ENCODE measurements at regions not wholly inside any gene's neighbourhood (a gene's known extent, or its start where the extent isn't known, plus 50 kb on each side); places are given as distances from the start of the nearest gene placed in this dataset.

- H3K27me3 Mint-ChIP-seq (ENCODE audit: low read depth), result no peaks in the 10 kb centered on the region
- H3K9me3 Mint-ChIP-seq, result no peaks in the 10 kb centered on the region
- no peak overlapping the region for H3K4me3 Mint-ChIP-seq
- no peaks in the 10 kb centered on the region for H3K36me3 Mint-ChIP-seq (ENCODE audit: low read depth)
- no peaks in the 10 kb centered on the region for H3K4me1 Mint-ChIP-seq (ENCODE audit: low read depth)
- H3K27ac Mint-ChIP-seq, result no peak overlapping the region
Observed at GRCh38 chr14:104280085-104280901, 141.9 kb downstream of the KIF26A start.

- Mint-ChIP-seq H3K27ac (no peak overlapping the region), H3K4me3 (no peak overlapping the region), H3K9me3 (no peaks in the 10 kb centered on the region), H3K36me3 (ENCODE audit: low read depth) (no peaks in the 10 kb centered on the region), H3K4me1 (ENCODE audit: low read depth) (no peaks in the 10 kb centered on the region), H3K27me3 (ENCODE audit: low read depth) (no peaks in the 10 kb centered on the region)
Observed at GRCh38 chr14:104280902-104281767, 142.7 kb downstream of the KIF26A start.

- Mint-ChIP-seq H3K9me3 (no peaks in the 10 kb centered on the region), H3K27ac (no peak overlapping the region), H3K4me1 (ENCODE audit: low read depth) (no peaks in the 10 kb centered on the region), H3K27me3 (ENCODE audit: low read depth) (no peaks in the 10 kb centered on the region), H3K36me3 (ENCODE audit: low read depth) (no peaks in the 10 kb centered on the region), H3K4me3 (no peak overlapping the region)
Observed at GRCh38 chr14:104281768-104282301, 143.4 kb downstream of the KIF26A start.

- Mint-ChIP-seq H3K4me3 (no peak overlapping the region), H3K36me3 (ENCODE audit: low read depth) (no peaks in the 10 kb centered on the region), H3K9me3 (no peaks in the 10 kb centered on the region), H3K27me3 (ENCODE audit: low read depth) (no peaks in the 10 kb centered on the region), H3K27ac (no peak overlapping the region), H3K4me1 (ENCODE audit: low read depth) (no peaks in the 10 kb centered on the region)
Observed at GRCh38 chr14:104282332-104283196, 144.2 kb downstream of the KIF26A start.

- Mint-ChIP-seq H3K9me3 (peaks cover 4% of the 10 kb centered on the region), H3K27ac (no peak overlapping the region), H3K4me1 (ENCODE audit: low read depth) (no peaks in the 10 kb centered on the region), H3K36me3 (ENCODE audit: low read depth) (no peaks in the 10 kb centered on the region), H3K27me3 (ENCODE audit: low read depth) (no peaks in the 10 kb centered on the region), H3K4me3 (no peak overlapping the region)
Observed at GRCh38 chr14:104283197-104284106, 145.1 kb downstream of the KIF26A start.

- Mint-ChIP-seq H3K4me3 (no peak overlapping the region), H3K27ac (no peak overlapping the region), H3K27me3 (ENCODE audit: low read depth) (no peaks in the 10 kb centered on the region), H3K36me3 (ENCODE audit: low read depth) (no peaks in the 10 kb centered on the region), H3K9me3 (peaks cover 11% of the 10 kb centered on the region), H3K4me1 (ENCODE audit: low read depth) (no peaks in the 10 kb centered on the region)
Observed at GRCh38 chr14:104284107-104284592, 145.8 kb downstream of the KIF26A start.

- H3K27ac Mint-ChIP-seq, result no peak overlapping the region
- no peak overlapping the region for H3K4me3 Mint-ChIP-seq
- H3K27me3 Mint-ChIP-seq (ENCODE audit: low read depth), result no peaks in the 10 kb centered on the region
- no peaks in the 10 kb centered on the region for H3K36me3 Mint-ChIP-seq (ENCODE audit: low read depth)
- H3K4me1 Mint-ChIP-seq (ENCODE audit: low read depth), result no peaks in the 10 kb centered on the region
- peaks cover 15% of the 10 kb centered on the region for H3K9me3 Mint-ChIP-seq
Observed at GRCh38 chr14:104284636-104285507, 146.5 kb downstream of the KIF26A start.

GRCh38 chr14:104285508-104285840, 147.1 kb downstream of the KIF26A start:
- Mint-ChIP-seq H3K4me3 (no peak overlapping the region), H3K4me1 (ENCODE audit: low read depth) (no peaks in the 10 kb centered on the region), H3K27ac (no peak overlapping the region), H3K27me3 (ENCODE audit: low read depth) (no peaks in the 10 kb centered on the region), H3K36me3 (ENCODE audit: low read depth) (no peaks in the 10 kb centered on the region), H3K9me3 (peaks cover 15% of the 10 kb centered on the region)

GRCh38 chr14:104286086-104286485, 147.7 kb downstream of the KIF26A start:
- Mint-ChIP-seq H3K27ac (no peak overlapping the region), H3K4me1 (ENCODE audit: low read depth) (no peaks in the 10 kb centered on the region), H3K36me3 (ENCODE audit: low read depth) (no peaks in the 10 kb centered on the region), H3K4me3 (no peak overlapping the region), H3K9me3 (peaks cover 15% of the 10 kb centered on the region), H3K27me3 (ENCODE audit: low read depth) (no peaks in the 10 kb centered on the region)

- no peaks in the 10 kb centered on the region for H3K27me3 Mint-ChIP-seq (ENCODE audit: low read depth)
- no peaks in the 10 kb centered on the region for H3K36me3 Mint-ChIP-seq (ENCODE audit: low read depth)
- no peak overlapping the region for H3K27ac Mint-ChIP-seq
- H3K4me3 Mint-ChIP-seq, result no peak overlapping the region
- peaks cover 15% of the 10 kb centered on the region for H3K9me3 Mint-ChIP-seq
- H3K4me1 Mint-ChIP-seq (ENCODE audit: low read depth), result no peaks in the 10 kb centered on the region
Observed at GRCh38 chr14:104286496-104286895, 148.1 kb downstream of the KIF26A start.

GRCh38 chr14:104287301-104288009, 149.1 kb downstream of the KIF26A start:
- no peaks in the 10 kb centered on the region for H3K4me1 Mint-ChIP-seq (ENCODE audit: low read depth)
- H3K9me3 Mint-ChIP-seq, result peaks cover 15% of the 10 kb centered on the region
- no peaks in the 10 kb centered on the region for H3K27me3 Mint-ChIP-seq (ENCODE audit: low read depth)
- no peak overlapping the region for H3K27ac Mint-ChIP-seq
- H3K4me3 Mint-ChIP-seq, result no peak overlapping the region
- no peaks in the 10 kb centered on the region for H3K36me3 Mint-ChIP-seq (ENCODE audit: low read depth)

- H3K36me3 Mint-ChIP-seq (ENCODE audit: low read depth), result no peaks in the 10 kb centered on the region
- no peaks in the 10 kb centered on the region for H3K4me1 Mint-ChIP-seq (ENCODE audit: low read depth)
- H3K27ac Mint-ChIP-seq, result no peak overlapping the region
- no peak overlapping the region for H3K4me3 Mint-ChIP-seq
- peaks cover 15% of the 10 kb centered on the region for H3K9me3 Mint-ChIP-seq
- H3K27me3 Mint-ChIP-seq (ENCODE audit: low read depth), result no peaks in the 10 kb centered on the region
Observed at GRCh38 chr14:104288272-104288671, 149.9 kb downstream of the KIF26A start.
